ENCODE measurements at regions not wholly inside any gene's neighbourhood (a gene's known extent, or its start where the extent isn't known, plus 50 kb on each side); places are given as distances from the start of the nearest gene placed in this dataset.

GRCh38 chr13:48904668-48905290, 70.9 kb upstream of the FNDC3A start:
- TF ChIP-seq EZH2 (IDR thresholded peaks at IDR 0.05; ENCODE audit: low read length, unreplicated experiment) (no peak), CTCF (conservative IDR thresholded peaks at IDR 0.05; ENCODE audit: low read depth, low read length) (no peak), EZH2phosphoT487 (IDR thresholded peaks at IDR 0.05; ENCODE audit: borderline replicate concordance, low read length) (no peak)
- H3K9ac ChIP-seq (ENCODE audit: low read length): no peak overlapping the region
- H3K9me3 ChIP-seq (ENCODE audit: low read length): no peaks in the 10 kb centered on the region
- intact Hi-C loops (cut with micrococcal nuclease): no loop called here
- peaks cover 11% of the 10 kb centered on the region for H3F3A ChIP-seq (ENCODE audit: low read length, unreplicated experiment)
- H2AFZ ChIP-seq (ENCODE audit: low read length): no peak overlapping the region
- no peaks in the 10 kb centered on the region for H3K27me3 ChIP-seq (ENCODE audit: low read length)
- H3K9me2 ChIP-seq (replicated peaks; ENCODE audit: low read length): no peaks in the 10 kb centered on the region
- ATAC-seq (no peak), DNase-seq (no peak)
- no peaks in the 10 kb centered on the region for H3K79me2 ChIP-seq (ENCODE audit: low read length)
- no peak overlapping the region for H3K4me3 ChIP-seq (ENCODE audit: low read length)
- H3K4me2 ChIP-seq (ENCODE audit: low read length): no peak overlapping the region
- POLR2A ChIA-PET (ENCODE audit: unreplicated experiment): interaction anchor here (0.6 kb wide), 1 partner anchor 607 kb away, joined by 4 read pairs; no protein-coding TSS in a partner anchor
- peaks cover 22% of the 10 kb centered on the region for H3K4me1 ChIP-seq (ENCODE audit: insufficient read depth, low read length)
- no peak overlapping the region for H3K27ac ChIP-seq (ENCODE audit: low read length)
- CTCF ChIA-PET: no interaction called here
- H3K36me3 ChIP-seq (ENCODE audit: low read depth, low read length): no peaks in the 10 kb centered on the region
- BruUV-seq (replicated peaks): no TSS peak
- no peaks in the 10 kb centered on the region for H4K20me1 ChIP-seq (ENCODE audit: low read length)

- Histone ChIP-seq H3K4me3 (ENCODE audit: low read length) (no peak overlapping the region), H3K79me2 (ENCODE audit: low read length) (no peaks in the 10 kb centered on the region), H3K27me3 (ENCODE audit: low read length) (no peaks in the 10 kb centered on the region), H3K4me2 (ENCODE audit: low read length) (no peak overlapping the region), H3K9me2 (replicated peaks; ENCODE audit: low read length) (no peaks in the 10 kb centered on the region), H3K36me3 (ENCODE audit: low read depth, low read length) (no peaks in the 10 kb centered on the region), H4K20me1 (ENCODE audit: low read length) (no peaks in the 10 kb centered on the region), H3K27ac (ENCODE audit: low read length) (no peak overlapping the region), H3K9me3 (ENCODE audit: low read length) (no peaks in the 10 kb centered on the region), H3K9ac (ENCODE audit: low read length) (no peak overlapping the region), H3K4me1 (ENCODE audit: insufficient read depth, low read length) (peaks cover 24% of the 10 kb centered on the region), H3F3A (ENCODE audit: low read length, unreplicated experiment) (peaks cover 11% of the 10 kb centered on the region), H2AFZ (ENCODE audit: low read length) (no peak overlapping the region)
- intact Hi-C loops (cut with micrococcal nuclease): no loop called here
- TF ChIP-seq EZH2 (IDR thresholded peaks at IDR 0.05; ENCODE audit: low read length, unreplicated experiment): no peak
- no peak for TF ChIP-seq EZH2phosphoT487 (IDR thresholded peaks at IDR 0.05; ENCODE audit: borderline replicate concordance, low read length)
- no peak for TF ChIP-seq CTCF (conservative IDR thresholded peaks at IDR 0.05; ENCODE audit: low read depth, low read length)
- DNase-seq (no peak), ATAC-seq (no peak)
- BruUV-seq (replicated peaks): no TSS peak
- ChIA-PET CTCF (no interaction called here), POLR2A (ENCODE audit: unreplicated experiment) (no interaction called here)
Measured at GRCh38 chr13:48906200-48906599, 69.5 kb upstream of the FNDC3A start.

DNA sequence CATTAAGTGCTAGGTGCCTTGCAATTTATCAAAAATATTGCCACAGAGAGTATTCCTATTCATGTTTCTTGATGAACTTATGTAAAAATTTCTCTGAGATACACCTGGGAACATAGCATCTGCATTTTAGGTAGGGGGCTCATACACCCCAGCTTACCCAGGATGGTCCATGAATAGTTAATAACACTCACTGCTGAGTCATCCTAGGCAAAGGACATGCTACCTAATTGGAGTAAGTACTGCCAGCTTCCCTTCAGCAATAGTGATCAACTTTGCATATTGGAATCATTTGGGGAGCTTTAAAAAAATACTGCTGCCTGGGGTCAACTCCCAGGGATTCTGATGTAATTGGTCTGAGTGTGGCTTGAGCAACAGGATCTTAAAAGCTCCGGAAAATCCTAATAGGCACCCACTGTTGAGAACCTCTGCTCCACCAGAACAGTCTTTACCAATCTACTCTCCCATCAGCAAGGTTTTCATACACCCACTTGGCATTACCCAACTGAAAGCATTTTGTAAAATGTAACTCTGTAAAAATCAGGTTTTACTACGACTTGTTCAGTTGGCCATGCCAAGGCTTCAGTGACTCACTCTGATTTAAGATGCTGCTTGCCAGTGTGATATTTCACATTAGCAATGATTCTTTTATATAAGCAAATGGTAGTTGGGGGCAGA, 67.2 kb upstream of the FNDC3A start:
- no TSS peak for BruUV-seq (replicated peaks)
- no peaks in the 10 kb centered on the region for H3K79me2 ChIP-seq (ENCODE audit: low read length)
- H4K20me1 ChIP-seq (ENCODE audit: low read length): no peaks in the 10 kb centered on the region
- H3K4me3 ChIP-seq (ENCODE audit: low read length): peak overlapping the region; percentile 22; the same call in 1 of the 2 replicates
- peak overlapping the region; percentile 32; the same call in 1 of the 2 replicates for H2AFZ ChIP-seq (ENCODE audit: low read length)
- peaks cover 18% of the 10 kb centered on the region for H3K4me1 ChIP-seq (ENCODE audit: insufficient read depth, low read length)
- ATAC-seq (peak; percentile 37), DNase-seq (peak; percentile 80)
- ChIA-PET CTCF (no interaction called here), POLR2A (ENCODE audit: unreplicated experiment) (no interaction called here)
- TF ChIP-seq CTCF (conservative IDR thresholded peaks at IDR 0.05; ENCODE audit: low read depth, low read length): no peak
- TF ChIP-seq EZH2phosphoT487 (IDR thresholded peaks at IDR 0.05; ENCODE audit: borderline replicate concordance, low read length): no peak
- no peak for TF ChIP-seq EZH2 (IDR thresholded peaks at IDR 0.05; ENCODE audit: low read length, unreplicated experiment)
- H3K9ac ChIP-seq (ENCODE audit: low read length): peak overlapping the region; percentile 49
- H3K27me3 ChIP-seq (ENCODE audit: low read length): no peaks in the 10 kb centered on the region
- peaks cover 11% of the 10 kb centered on the region for H3F3A ChIP-seq (ENCODE audit: low read length, unreplicated experiment)
- intact Hi-C loops (cut with micrococcal nuclease): loop anchor here (2.0 kb wide), 3 partner anchors 16 to 90 kb away; no protein-coding TSS in a partner anchor
- H3K9me2 ChIP-seq (replicated peaks; ENCODE audit: low read length): no peaks in the 10 kb centered on the region
- peak overlapping the region; percentile 93 for H3K27ac ChIP-seq (ENCODE audit: low read length)
- H3K36me3 ChIP-seq (ENCODE audit: low read depth, low read length): no peaks in the 10 kb centered on the region
- H3K9me3 ChIP-seq (ENCODE audit: low read length): no peaks in the 10 kb centered on the region
- peak overlapping the region; percentile 72 for H3K4me2 ChIP-seq (ENCODE audit: low read length)
